Suprapubic skin (tissue), 3 donors: ENCODE measurements at regions not wholly inside any gene's neighbourhood (a gene's known extent, or its start where the extent isn't known, plus 50 kb on each side); places are given as distances from the start of the nearest gene placed in this dataset.

Source experiments
- CTCF ChIP-seq, 2 donors: fragments of 200-600 bp in 1 of 2; fragments of 450-650 bp in 1 of 2; sonication (generic) in 1 of 2; IDR thresholded peaks; one replicate each; pipeline ENCODE4 v1.5.1; 2016 to 2019; ENCODE audit warnings: antibody characterized with exemption in 2 of 2, mild to moderate bottlenecking in 1 of 2, moderate library complexity in 1 of 2
- EP300 ChIP-seq: sonication (generic); formaldehyde crosslinking; IDR thresholded peaks from one replicate; pipeline ENCODE4 v1.6.1; 2017; ENCODE audit warnings: antibody characterized with exemption

- TF ChIP-seq EP300 (no peak), CTCF (IDR thresholded peaks at IDR 0.05) (no peak)
Observed at GRCh38 chr1:187076922-187077321, 248.2 kb downstream of the PLA2G4A start.
